GM19438 (cell line): ENCODE measurements at regions not wholly inside any gene's neighbourhood (a gene's known extent, or its start where the extent isn't known, plus 50 kb on each side); places are given as distances from the start of the nearest gene placed in this dataset.
"Not testable (repeated sequence)": the region's sequence is repeated elsewhere in the genome, so short reads cannot be mapped to it uniquely, and the experiment has no call there.

Source experiments
- ATAC-seq: cut with Tn5 transposase; IDR thresholded peaks from one replicate; pipeline ENCODE4 v1.9.1; 2021; ENCODE audit warnings: low read depth; ENCODE audit not compliant: unreplicated experiment

DNA sequence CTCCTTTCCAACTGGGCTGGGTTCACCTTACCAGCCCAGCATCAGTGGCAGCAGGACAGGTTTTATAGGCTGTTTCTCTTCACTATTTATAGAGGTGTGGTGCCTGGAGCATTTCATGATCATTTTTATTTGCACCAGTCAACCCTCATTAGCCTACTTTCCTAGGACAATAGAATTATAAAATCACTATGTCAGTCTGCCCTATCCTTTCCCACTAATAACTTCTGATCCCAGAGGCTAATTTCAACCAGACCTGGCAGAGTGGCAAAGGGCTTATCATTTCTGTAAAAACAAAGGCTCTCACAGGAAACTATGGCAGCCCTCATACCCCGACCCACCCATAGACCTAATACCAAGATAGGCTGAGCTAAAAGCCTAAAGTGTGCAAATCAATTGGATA lies 243.5 kb upstream of the TMEFF2 start:
- ATAC-seq: no peak

DNA sequence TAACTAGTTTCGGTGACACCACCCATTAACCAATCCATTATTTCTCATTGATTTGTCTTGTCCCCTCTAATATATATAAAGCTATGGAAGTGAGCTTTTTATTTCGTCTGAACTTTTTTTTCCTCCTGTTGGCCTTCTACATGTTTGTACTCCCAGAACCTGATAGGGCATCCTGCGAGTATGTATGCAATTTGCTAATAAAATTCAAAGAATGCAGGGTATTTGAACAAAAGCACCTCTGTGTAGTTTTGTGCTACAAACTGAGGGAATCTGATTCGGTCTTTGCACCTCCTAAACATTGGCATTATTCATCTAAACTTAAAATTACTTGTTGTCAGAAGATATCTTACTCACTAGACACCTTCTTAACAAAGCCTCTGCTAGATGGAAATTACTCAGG lies 242.9 kb upstream of the TMEFF2 start:
- no peak for ATAC-seq

DNA sequence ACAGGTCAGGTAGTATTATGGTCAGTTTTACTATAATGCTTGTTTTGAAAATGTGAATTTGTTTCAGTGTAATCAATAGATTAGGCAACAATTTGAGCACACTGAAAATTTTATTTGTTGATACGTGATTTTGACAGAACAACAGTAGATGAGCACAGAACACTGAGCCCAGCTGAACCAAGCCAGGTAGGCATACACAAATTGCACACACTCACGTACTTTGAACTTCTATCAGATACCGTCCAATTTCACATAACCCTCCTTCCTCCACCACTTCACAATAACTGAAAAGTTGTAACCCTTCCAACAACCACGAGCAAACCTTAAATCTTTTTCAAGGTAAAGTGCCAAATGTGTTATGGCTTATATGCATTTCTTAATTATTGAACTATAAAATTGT lies 229.5 kb upstream of the TMEFF2 start:
- no peak for ATAC-seq

DNA sequence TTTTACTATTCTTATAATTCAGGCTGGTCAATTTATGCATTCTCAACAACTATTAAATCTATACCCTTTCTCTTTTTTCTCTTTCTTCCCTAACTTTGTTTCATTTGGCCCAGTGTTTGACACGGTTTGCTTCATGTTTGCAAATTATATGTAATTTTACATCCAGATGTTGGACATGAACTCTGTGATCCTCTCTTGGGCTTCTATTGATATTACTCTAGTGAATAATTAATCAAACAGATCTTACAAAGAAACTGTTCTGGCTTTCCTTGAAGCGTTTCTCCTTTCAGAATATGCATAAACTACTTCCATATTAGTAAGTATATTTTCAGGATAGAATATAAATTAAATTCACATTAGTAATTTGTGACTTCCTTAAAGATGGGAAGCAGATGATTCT lies 225.1 kb upstream of the TMEFF2 start:
- ATAC-seq: no peak

DNA sequence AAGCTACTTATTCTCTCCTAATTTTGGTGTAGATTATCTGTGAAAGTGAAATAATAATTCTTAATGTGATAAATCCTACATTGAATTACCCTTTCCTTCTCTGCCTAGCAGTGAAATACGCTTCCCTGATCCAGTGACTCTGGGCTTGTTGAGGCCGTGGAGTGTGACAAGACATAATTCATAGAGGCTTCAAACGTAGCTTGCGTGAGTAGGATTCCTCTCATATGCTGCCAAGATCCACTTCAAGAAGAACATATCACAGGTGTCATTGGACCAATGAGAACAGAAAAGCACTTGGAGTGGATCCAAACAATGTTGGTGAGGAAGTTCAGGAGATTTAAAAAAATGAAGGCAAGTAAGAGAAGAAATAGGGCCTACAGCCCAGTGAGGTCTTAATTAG lies 221.3 kb upstream of the TMEFF2 start:
- ATAC-seq: no peak

DNA sequence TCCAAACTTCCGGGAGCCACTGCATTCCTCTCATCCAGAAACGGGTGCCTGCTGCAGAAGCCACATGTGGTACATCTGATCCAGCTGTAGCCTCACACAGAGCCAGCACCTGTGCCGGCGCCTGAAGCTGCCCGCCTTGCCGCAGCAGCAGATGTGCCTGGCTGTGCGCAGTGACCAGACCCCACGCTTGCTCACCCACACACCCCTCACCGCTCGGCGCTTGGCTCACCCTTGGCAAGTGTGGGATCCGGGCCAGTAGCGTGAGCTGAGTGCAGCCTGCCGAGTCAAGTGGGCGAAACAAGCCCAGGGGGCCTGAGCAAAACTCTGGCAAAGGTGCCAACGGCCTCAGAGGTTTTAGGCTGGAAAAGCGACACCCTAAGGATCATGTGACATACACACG lies 220.1 kb upstream of the TMEFF2 start:
- ATAC-seq: no peak

DNA sequence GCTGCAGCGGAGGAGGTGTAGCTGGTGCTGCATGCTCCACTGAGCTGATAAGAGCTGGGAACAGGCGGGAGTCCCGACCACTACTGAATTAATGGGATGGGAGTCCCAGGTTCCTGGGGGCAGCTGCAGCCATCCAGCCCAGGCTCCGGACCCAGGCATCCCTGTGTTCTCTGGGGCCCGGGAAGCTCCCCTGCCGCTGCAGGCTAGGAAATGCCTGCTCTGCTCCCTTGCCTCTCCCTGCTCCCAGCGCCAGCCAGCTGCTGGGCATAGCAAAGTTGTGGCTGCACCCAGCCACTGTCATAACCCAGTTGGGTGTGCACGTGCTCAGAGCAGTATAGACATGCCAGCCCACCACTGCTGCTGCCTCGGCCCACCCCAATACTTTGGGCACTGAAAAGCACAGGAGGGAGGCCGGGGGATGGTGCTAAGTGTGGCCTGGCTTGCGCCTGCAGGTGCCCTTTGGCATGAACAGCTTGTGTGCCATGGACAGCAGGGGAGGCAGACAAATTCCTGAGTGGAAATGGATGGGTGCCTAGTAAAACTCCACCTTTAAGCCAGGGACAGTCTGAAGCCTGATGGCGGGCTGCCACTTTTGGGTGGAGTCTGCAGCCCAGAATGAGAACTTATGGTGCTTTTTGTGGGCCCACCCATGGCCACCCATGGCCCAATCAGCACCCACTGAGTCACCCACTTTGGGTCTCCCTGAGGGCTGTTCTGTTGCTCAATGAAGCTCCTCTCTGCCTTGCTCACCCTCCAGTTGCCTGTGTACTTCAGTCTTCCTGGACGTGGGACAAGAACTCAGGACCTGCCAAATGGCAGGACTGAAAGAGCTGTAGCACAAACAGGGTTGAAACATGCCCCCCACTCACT lies 219.3 kb upstream of the TMEFF2 start:
- ATAC-seq: no peak

DNA sequence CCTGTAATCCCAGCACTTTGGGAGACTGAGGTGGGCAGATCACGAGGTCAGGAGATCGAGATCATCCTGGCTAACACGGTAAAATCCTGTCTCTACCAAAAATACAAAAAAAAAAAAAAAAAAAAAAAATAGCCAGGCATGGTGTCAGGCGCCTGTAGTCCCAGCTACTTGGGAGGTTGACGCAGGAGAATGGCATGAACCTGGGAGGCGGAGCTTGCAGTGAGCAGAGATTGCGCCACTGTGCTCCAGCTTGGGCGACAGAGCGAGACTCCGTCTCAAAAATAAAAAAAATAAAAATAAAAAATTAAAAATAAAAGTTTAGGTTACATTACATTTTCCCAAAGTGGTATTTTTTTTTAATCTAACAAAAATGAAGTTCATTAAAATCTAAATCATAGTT lies 218.1 kb upstream of the TMEFF2 start:
- not testable (repeated sequence) for ATAC-seq

DNA sequence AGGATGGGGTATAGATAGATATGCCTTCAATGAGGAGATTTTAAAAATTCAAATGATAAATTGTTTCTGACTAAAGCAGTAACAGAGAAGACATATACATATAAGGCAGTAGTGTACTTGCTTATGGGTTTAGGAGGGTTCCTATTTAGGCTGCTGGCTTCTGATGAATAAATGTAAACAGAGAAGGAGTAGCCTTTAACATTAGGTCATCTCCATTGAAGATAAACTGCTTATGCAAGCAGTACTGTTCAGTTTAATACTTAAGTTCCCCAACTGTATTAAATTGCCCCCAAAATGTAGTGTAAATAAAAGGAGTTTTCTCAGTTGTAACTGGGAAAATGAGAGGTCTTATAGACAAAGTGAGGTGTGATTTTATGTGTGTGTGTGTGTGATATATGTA lies 217.7 kb upstream of the TMEFF2 start:
- no peak for ATAC-seq

DNA sequence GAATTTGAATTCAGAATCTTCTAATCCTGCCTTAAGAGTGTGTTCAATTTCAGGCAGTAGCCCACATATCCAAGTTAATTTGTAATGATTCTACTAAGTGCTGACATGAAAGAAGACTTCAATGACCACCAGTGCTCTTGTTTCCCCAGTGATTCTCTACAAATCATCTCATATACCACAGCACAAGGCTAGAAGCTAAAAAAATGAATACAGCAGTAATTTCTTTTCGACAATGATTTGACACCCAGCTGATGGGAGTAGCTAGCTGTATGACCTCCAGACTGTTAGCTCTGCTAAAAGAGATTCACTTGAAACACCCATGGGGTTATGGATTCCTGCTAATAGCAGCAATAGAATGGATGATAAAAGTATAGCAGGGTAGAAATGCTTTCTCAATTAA lies 217.0 kb upstream of the TMEFF2 start:
- ATAC-seq: no peak

DNA sequence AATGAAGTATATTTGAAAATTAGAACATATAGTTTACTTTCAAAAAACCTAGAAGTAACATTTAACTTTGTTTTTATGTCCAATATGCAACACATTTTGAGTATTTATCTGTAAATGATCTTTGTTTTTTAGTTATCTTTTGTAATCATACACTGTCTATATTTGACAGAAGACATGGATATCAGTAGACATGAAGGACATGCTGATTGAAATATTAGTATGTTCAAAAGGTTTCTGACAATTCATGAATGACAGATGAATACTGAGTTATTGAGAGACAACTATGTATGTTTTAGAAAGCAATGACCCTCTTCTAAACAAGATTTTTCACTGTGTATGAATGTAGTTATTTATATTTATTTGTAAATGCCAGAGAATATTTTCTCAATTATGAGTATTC lies 215.6 kb upstream of the TMEFF2 start:
- ATAC-seq: no peak

DNA sequence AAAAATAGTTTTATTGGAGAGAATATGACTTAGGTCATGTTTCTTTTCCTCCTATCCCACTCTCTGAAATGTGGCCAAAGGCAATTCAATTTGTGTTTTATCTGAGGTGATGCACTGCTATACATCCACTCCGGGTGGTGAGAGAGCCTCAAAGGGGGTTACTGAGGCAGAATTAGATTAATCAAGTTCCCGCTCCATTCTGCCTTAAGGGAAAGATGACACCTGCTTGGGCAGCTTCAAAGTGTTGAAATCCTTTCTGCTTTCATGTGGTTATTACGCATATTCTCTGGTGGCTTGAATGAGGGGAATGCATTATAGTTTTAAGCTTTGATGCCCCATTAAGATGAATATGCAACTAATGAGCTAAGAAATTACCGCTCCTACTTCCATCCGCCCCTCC lies 213.0 kb upstream of the TMEFF2 start:
- ATAC-seq: no peak

DNA sequence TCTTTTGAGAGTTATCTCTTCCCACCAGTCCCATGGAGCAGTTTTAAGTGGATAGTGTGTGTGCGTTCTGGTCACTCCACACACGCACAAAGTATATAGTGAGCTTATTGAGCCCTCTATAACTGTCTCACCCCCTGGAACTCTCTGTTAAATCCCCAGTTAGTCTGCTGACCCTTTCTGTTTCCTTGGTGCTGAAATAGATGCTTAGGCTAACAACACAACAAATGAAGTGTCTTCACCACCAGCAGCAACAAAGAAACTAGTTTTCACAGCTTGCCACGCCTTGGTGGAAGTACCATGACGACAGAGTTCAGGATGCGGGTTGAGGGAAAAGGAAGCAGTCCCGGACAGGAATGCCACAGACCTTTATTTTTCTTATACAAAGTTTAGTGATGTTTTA lies 203.5 kb upstream of the TMEFF2 start:
- no peak for ATAC-seq

DNA sequence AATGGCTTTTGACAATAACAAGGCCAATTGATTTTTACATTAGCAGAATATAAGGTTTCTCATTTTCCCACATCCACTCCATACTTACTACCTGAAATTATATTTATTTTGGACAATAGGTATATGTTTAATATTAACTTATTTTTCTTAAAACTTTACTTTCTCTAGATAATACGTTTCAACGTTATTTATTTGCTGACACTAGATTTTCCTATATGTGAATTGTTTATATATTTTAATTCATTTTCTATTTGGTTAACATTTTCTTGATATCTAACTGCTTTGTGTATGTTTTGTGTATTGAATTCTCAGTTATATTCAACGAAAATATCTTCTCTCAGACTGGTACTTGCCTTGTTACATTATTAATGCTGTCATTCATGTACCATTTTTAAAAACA lies 199.9 kb upstream of the TMEFF2 start:
- no peak for ATAC-seq

DNA sequence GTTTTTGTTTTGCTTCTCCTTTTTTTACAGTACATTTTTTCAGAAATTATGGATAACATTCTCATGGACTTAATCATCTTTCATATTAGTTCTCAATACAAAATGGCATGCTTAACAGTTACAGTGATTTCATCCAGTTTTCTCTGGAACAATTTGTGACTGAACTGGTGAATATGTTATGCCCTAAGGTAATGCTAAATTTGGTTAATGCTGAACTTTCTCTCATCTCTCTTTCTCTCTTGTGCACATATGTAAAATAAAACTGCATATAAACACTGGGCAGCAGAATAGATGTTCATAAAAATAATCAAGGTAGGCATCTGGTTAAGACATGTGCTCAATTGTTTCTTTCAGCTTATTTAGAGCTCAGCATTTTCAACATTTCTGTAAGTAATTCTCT lies 196.3 kb upstream of the TMEFF2 start:
- ATAC-seq: no peak

DNA sequence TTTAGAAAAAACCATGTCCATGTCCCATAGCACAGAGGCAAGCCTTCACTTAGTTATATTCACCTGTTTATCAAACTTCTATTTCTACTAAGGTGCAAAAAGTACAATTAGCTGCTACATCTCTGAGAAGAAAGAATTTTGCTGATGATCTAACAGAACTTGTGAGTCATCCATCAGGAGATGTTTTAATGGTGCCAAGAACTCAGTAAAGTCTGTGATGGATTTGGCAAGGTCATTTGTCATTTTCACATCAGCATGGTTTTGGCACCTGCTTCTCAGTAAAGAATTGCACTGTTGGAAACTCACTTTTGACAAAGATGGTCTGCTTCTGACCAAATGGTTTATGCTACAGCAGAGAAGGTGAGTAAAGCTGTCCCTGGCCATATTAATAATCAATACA lies 195.7 kb upstream of the TMEFF2 start:
- ATAC-seq: no peak

DNA sequence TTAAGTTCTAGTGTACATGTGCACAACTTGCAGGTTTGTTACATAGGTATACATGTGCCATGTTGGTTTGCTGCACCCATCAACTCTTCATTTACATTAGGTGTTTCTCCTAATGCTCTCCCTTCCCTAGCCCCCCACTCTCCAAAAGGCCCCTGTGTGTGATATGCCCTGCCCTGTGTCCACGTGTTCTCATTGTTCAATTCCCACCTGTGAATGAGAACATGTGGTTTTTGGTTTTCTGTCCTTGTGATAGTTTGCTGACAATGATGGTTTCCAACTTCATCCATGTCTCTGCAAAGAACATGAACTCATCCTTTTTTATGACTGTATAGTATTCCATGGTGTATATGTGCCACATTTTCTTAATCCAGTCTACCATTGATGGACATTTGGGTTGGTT lies 189.5 kb upstream of the TMEFF2 start:
- not testable (repeated sequence) for ATAC-seq

DNA sequence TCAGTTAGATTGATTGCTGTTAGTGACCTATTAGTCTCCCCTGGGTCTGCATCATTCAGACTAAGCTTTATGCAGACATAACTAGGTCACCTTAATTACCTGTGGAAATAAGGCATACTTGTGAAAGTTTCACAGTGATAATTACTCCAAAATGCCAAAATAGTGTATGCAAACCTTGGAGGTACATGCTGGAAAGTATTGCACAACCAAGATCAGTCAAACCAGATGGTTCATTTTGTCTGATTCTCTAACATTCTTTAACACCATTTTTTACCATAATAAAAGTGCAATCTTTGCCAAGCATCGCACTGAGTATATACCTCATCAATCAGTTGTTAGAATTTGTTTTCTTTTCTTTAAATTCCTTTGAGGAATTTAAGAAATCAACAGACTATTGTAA lies 186.3 kb upstream of the TMEFF2 start:
- no peak for ATAC-seq

DNA sequence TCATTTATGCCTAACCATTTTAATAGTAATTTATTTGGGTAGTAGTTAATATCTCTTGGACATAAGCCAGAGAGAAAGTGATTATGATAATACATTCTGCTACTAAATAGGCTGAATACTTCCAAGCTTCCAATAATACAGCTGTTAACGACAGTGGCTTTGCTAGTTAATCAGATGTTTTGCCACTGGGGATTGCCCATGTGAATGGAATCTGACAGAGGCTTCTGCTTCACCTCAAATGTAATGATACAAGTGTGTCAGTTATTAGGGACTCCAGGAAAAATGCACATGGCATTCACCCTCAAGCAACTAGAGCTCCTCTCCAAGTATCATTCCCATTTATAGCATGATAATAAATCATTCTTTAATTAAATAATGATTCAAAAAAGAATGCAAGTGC lies 185.0 kb upstream of the TMEFF2 start:
- ATAC-seq: no peak

DNA sequence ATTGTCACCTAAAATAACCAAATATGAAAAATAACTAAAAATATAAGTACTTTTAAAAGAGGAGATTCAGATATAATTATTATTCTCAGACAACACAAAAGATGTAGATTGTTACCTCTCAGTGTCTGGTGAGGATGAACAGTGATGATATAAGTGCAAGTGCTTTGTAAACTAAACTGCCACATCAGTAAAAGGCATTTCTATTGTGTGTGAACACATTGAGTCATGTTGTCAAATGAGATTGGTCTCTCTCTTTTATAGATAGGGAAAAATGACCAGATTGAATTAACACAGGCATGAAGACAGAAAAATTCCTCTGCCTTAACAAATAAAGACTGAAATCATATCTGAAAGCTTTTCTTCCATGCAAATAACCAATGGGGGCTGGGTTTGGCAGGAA lies 182.4 kb upstream of the TMEFF2 start:
- ATAC-seq: no peak

DNA sequence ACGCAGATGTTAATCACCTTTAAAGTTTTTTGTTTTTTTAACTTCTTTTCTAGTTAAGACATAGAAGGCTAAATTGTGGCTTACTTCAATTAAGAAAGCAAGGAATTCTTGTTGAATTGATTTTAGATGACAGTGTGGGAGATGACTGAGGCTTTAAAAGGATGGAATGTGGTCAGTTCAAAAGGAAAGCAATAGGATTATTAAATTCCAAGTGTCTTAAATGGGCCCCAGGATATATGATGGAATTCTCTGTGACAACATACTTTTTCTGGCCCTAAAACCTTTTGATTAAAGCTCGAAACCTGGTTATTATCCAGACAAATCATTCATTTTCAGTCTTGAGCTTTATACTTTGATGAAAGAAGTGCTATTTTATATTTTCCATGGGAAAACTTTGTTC lies 179.0 kb upstream of the TMEFF2 start:
- ATAC-seq: no peak

DNA sequence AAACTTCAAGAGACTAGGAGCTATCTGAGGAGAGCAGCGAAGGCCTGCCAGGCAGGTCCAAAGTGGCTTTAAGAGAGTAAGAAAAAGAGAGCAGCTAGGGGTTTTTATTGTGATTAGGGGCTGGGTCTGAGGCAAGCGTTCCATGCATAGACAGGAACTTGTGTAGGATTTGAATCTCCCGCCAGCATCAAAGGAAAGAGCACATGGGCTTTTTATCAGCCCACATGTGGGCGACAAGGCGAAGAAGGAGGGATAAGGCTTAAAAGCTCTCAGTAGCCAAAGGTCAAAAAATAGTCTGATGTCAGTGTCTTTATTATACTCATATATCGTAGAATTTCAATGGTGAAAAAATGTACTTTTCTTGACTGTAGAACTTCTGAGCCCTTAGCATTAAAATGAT lies 178.5 kb upstream of the TMEFF2 start:
- ATAC-seq: no peak

DNA sequence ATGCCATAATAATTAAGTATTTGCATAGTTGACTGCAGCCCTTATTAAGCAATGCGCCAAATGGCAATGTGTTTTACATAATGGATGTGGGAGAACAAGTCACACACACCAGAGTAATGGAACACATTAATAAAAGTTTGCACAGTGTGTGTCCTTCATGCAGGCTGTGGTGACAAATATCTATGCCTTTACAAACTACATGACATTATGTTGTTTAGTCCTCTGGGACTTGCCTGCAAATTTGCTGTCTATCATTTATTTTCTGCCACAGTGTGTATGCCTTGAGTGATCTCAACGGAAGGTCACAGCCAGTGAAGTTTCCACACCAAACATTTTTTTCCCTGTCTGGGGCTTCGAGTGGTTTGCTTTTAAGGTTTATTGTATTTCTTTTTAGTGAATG lies 175.2 kb upstream of the TMEFF2 start:
- no peak for ATAC-seq
